Suppressor macrophage treated with lipopolysaccharide for 1 hour (primary cell): ENCODE measurements at regions not wholly inside any gene's neighbourhood (a gene's known extent, or its start where the extent isn't known, plus 50 kb on each side); places are given as distances from the start of the nearest gene placed in this dataset.

Source experiments
- DNase-seq, 3 donors: peaks; one replicate each; pipeline ENCODE4 v3.0.0-alpha.2; 2020 to 2022

DNA sequence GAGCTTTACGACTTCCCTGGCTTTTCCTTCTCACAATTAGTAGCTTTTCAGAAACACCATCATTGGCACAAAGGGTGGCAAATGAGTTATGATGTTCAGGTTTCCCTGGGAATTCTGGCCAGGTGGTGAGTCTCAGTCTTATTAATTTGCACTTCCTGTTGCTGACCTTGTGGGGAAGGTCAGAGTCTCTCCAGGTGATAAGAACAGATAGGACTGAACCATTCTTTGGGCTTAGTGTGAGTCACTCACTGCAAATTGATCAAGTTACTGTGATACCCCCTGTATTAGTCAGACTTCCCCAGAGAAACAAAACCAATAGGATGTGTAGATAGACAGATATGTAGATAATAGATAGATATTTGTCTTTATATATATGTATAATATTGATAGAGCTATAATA is 53.8 kb upstream of the RANBP3L start:
- no peak for DNase-seq

DNA sequence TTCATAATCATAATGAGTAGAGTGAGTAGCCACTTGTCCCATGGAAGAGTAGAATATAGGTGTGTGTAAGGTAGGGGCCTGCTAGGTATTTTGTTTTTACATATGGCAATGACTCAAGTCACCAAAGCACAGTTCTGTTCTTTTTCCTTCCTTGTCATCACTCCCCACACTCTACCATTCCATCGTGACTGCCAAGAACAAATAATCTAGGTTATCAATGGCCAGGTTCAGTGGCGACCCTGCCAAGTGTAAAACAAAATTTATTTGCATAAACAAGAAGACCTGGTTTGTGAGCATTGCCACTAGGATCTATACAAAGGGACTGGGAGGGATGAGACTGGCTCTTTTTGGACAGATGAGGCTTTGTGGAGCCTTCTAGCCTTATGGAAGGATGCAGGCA is 55.2 kb upstream of the RANBP3L start:
- DNase-seq: no peak

DNA sequence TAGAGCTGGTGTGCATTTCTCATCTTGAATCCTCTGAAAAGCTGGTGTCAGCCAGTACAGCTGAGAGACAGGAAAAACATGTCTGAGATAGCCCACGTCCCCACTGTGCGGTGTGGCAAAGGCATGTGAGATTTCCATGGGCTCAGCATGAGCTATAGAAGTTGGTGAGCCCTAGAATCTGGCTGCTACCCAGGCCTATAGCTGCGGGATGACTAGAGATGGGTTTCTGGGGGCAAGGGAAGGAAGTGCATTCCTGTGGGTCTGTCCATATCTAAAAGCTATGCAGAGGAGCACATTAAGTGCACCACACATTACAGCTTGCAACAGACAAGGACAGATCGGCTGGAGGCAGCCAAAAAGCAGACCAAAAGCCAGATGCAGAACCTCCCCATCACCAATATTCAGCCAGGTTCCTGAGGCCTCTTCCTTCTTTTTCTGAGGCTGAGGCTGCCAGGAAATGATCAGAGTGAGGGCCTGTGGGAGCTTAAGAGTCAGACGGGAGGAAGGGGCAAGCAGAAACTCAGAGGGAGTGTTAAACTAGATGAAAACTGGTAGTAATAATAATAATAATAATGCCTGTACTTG is 55.8 kb upstream of the RANBP3L start:
- DNase-seq: no peak

DNA sequence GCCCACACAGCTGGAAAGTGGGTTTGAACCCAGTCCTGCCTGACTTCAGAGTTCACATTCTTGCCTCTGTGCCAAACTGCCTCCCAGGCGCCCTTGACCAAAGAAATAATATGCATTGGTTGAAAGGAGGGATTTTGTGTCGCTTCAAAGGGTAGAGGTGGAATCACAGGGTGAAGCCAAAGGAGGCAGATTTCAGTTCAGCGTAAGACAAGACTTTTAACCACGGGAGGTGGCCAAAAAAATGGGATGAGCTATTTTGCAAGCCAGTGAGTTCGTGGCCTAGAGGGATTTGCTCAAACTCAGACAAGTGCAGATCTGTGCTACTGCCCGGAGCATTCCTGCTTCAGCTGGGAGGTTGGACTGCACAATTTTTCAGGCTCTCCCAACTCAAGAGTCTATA is 57.6 kb upstream of the RANBP3L start:
- DNase-seq: no peak

DNA sequence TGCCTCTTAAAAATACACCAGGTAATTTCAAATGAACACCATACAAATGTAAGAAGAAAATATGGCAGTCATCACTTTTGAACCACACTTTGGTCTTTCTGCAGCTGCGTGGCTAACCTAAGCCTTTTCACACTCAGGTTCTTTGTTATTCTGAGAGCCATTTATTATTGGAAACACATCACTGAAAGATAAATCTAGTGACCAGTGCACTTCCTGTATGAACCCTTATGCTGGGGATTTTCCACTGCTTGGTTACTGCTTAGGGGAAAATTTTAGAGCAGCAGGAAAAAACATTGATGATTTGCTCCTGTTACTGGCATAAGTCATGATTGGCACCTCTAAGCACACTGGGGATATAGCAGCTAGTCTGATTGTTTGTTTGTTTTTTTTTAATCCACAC is 58.6 kb upstream of the RANBP3L start:
- DNase-seq: peak; percentile 44 to 60 (median 56)

DNA sequence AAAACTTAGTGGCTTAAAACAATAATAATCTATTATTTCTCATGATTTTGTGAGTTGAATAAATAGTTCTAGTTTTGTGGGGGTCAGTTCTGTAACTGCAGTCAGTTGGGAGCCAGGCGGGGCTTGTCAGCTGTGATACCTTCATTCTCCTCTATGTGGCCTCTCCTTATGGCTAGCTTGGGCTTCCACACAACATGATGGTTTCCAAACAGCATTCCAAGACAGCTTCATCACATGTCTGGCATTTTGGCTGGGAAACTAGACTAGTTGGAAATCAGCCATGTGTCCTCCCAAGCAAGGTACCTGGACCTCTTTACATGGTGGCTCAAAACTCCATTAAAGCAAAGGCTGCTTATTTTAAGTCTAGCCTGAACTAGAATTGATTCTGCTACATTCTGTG is 61.4 kb upstream of the RANBP3L start:
- DNase-seq: no peak

DNA sequence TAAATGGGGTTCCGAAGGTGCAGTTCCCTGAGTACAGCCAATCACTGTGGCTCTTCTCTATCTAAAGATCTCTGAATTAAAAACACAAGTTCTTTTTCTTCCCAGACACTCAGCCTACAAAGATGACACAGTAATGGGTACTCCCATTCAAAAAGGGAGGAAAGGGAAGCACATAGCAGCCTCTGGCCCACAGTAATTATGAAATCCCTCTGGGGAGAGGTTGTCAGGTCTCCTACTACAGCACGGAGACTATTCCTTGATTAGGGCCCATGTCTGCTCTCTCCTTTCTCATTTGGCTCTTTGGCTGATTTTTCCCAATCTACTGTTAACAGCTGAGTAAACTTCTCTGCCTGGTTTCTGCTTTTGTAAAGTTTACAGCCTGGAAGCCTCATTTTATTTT is 62.0 kb upstream of the RANBP3L start:
- DNase-seq: peak; percentile 6 to 25 (median 13)

DNA sequence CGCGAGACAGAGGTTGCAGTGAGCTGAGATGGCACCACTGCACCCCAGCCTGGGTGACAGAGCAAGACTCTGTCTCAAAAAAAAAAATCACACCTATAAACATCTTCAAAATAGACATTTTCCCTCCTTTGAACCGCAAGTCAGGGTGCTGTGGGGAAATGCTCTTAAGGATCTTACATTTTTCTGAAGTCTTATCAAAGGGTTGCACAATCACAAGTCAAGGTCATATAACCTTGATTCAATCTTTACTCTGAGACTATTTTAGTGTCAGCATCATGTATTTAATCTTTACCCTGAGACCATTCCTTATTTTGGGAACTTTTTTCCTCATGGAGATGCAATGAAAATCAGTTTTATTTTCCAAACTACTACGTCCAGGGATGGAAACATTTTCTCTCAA is 62.8 kb upstream of the RANBP3L start:
- DNase-seq: no peak

DNA sequence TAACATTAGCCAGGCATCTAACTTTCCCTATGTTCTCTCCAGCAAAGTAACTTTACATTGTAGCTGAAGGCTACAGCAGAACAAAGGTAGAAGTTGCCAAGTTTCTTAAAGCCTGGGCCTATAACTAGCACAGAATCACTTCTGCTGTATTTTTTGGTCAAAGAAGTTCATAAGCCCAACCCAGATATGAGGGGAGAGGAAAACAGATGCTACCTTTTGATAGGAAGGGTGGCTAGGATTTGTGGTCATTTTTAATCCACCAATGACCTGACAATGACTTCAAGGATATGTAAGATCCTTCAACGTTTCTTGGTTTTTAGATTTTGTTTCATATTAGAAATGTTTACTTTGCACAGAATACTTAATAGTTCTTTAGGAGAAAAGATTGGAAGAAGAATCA is 64.2 kb upstream of the RANBP3L start:
- no peak for DNase-seq

DNA sequence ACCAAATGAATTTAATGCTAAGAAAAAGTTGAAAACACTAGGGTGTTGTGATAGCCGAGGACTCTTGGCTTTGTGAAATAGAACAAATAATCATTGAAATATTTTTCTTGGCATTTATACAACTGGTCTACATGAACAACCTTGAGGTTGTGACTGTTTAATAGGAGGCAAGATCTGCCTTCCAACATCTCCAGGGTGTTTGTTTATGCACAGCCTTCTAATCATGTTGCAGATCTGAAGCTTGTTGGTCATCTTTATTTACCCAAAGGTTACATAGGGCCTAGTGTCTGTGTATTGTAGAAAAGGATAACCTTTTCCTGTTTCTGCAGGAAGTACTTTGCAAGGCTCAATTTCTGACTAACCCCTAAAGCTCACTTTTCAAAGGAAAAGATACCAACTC is 65.2 kb upstream of the RANBP3L start:
- DNase-seq: no peak

DNA sequence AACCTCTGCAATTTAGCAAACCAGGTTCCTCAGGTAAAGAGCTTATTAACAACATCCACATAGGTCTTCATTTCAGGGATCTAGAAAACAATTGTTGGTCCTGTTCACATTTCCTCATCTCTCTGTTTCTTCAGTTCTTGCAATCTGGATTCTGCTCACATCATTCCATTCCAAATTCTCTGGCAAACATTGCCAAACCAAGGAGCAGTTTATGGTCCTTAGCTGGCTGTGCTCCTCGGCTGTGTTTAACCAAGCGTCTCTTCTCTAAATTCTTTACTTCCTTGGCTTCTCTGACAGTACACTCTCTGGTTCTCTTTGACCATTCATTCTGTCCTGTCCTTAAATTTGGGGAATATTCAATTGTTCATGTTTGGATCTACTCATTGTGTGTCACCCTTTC is 65.8 kb upstream of the RANBP3L start:
- no peak for DNase-seq

DNA sequence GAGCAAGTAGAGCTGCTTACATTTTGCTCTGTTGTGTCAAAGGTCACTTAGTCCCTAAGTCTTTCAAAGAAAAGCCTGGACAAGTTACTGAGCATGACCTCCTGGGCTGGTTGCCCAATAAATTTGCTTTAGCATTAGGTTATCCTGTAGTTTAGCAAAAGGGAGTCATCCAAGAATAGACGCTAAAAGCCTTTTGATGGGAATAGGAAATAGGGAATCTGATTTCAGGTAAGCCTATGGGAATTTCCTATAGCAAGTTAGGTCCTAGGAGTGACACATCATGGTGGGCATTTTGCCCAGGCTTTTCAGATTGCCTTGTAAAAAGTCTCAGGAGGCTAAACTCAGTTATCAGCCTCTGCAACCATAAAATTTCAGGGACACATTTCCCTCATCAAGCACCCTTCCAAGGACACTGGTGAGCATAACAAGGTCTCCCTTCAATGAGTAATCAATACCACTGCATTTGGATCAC is 67.6 kb upstream of the RANBP3L start:
- no peak for DNase-seq

DNA sequence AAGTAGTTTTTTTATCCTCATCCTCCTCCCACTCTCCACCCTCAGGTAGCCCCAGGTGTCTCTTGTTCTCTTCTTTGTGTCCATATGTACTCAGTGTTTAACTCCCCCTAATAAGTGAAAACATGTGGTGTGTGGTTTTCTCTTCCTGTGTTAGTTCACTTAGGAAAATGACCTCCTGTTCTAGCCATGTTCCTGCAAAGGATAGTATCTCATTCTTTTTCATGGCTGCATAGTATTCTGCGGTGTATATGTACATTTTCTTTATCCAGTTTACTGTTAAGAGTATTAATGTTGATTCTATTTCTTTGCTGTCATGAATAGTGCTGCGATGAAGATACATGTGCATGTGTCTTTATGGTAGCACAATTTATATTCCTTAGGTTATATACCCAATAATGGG is 68.4 kb upstream of the RANBP3L start:
- DNase-seq: no peak

DNA sequence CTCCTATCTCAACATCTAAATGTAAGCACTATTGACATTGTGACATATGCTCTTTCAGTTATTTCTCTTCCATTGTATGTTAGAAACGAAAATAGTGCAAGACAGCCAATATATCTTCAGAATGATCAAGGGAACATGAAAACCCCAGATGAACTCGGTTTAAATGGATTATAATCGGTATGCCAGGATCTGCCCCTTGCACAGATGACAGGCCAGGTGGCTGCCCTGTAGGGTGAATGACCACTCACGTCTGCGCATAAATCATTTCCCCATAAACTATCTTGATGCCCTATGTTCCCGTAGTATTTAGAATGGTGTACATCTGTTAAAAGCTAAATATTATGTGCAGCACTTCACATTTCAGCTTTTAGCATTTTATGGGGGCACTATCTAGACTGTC is 69.7 kb upstream of the RANBP3L start:
- no peak for DNase-seq

DNA sequence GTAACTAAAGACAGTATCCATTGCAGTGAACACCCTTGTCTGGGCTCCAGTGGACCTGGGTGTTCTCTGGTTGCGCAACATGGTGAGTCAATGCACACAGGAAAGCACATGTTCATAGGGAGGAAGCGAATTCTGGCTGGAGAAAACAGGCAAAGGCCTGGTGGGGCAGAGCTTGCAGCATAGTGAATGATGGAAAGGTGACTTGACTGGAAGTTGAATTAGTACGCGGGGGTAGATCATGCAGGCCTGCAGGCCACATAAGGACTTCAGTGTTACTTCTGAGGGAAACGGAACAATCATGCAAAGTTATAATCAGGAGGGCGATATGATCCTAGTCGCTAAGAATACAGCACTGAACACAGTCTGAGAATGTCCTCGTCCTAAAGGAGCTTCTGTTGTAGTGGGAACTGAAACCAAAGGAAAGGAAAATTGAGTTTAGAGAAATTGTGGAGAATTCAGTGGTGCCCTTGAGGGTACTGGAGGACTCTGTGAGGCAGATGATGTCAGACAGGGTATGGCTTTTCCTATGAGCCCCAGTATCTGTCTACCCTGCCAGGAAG is 71.9 kb upstream of the RANBP3L start:
- peak; percentile 90 to 96 (median 95) for DNase-seq

DNA sequence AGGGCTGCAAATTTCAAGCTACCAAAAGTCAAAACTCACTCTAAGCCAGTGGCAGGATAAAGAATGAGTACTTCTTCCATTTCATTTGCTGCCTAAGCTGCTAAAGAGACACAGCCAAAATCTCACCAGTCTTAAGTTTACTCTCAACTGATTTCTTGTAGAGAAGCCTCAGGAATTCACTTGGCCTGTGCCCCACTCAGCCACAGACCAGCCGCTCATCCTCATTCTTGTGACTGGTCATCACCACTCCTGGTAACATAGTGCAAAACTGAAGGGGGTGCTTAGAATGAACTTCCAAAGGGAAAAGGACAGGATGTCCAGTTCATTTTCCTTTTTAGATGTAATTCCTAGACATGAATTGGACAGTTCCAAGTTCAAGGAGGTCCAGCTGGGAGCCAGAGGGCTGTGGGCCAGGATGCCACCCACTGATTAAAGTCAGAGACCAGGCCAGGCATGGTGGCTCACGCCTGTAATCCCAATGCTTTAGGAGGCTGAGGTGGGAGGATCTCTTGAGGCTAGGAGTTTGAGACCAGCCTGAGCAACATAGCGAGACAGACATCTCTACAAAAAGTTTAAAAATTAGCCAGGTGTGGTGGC is 72.7 kb upstream of the RANBP3L start:
- no peak for DNase-seq

DNA sequence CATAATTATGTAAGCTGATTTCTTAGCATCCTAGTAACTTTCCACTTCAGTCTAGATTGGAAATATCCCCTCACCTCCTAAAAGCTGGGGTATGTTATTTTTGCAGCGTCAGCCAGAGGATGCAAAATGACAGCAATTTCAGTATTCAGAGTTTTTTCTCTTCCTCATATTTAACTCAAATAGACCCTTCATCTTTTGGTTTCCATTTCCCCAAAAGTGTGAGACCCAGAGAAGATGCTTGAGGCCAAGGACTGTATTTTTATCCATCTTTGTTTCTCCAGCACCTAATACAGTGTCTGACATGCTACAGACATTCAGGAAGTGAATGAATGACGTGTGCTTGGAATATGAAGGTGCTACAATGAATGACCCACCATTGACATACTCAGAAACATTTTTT is 75.5 kb upstream of the RANBP3L start:
- DNase-seq: peak in 1 of 3 donors; percentile 44

DNA sequence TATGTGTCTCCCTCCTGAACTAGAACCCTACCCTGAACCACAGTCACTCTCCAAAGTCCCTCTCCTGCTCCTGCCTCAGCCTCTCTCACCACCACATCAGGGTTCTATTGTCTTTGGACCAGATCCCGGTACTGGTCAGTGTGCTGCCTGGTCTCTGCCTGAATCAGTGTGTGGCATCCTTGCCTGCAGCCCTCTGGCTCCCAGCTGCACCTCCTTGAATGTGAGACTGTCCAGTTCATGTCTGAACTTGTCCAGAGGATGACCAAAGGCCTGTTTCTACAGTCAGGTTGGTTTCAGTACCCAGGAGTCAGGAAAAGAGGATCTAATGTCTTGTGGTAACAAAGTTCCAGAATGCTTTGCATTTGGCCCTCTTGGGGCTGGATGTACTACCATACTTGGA is 76.8 kb upstream of the RANBP3L start:
- DNase-seq: no peak

DNA sequence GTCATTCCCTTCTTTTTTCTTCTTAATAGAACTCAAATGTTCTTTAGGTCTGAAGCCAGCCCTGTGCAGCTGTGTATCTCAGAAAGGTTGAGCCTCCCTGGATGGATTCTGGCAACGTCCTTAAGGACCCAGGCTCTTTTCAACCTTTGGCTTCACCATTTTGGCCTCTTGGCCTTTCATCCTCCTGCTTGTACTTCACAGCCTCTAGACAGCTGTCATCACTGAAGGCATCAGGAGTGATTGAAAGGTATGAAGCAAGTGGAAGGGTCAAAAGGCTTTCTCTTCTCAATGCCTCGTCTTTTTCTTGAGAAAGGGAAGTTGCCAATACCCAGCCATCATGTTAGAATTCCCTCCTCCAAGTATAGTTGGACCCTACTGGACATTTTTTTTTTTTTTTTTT is 81.2 kb upstream of the RANBP3L start:
- DNase-seq: no peak

DNA sequence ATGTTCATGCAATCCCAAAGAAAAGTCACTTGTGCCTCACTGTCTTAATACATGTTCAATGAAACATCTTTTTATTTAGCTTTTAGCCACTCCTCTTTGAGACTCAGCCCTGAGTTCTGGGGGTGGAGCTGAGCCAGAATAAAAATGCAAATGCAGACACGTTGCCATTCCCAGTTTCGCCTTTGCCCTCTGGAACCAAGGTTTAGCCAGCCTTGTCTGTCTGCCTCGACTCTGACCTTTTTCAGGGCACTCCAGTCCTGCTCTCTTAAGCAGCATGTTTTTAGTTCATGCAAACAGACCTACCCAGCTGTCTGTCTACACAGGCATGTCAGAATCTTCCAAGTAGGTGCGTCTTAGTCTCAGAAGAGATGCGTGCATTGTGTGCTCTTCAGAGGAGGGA is 82.2 kb upstream of the RANBP3L start:
- no peak for DNase-seq

DNA sequence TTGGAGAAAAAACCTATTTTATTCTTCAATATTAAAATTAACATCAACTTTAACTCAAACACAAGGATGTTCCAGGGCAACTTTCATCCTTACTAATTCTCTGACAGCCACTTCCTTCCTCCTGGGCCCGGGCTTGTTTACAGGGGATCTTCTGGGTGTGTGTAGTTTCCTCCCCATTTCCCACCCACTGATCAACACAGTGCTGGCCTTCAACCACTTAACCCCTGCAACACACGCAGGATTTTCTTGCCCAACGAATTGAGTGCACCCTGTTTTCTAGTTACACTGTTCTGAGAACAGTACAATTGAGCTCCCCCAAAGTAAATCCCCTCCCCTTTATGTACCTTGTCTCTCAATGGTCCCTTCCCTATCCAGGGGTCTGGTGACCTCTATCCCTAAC is 83.1 kb upstream of the RANBP3L start:
- peak; percentile 22 to 33 (median 27) for DNase-seq

DNA sequence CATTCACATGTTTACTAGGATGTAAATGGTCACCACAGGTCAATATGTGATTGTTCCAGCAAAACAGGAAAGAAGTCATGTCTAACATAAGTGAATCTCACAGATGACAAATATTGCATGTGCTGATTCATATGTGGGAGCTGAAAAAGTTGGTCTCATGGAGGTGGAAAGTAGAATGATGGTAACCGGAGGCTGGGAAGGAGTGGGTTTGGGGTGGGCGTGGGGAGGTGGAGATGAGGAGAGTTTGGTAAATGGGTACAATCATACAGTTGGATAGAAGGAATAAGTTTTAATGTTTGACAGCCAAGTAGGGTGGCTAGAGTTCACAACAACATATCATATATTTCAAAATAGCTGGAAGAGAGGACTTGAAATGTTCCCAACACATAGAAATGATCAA is 83.8 kb upstream of the RANBP3L start:
- DNase-seq: peak in 1 of 3 donors; percentile 42

DNA sequence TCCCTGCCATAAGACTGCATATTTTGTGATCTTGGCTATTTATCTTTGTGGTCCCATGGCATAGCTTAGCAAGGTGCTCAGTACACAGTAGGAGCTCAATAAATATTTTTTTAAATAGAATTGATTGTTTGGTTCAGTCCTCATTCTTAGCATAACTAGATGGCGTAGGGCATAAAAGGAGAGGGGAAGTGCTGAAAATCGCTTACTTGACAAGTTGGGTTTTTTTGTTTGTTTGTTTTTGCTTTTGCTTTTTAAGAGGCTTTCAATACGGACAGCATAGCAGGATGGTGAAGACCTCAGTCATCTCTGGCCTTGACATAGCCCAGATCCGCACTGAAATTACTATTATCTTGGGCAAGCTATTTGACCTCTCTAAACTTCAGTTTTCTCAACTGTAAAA is 86.6 kb upstream of the RANBP3L start:
- DNase-seq: no peak

DNA sequence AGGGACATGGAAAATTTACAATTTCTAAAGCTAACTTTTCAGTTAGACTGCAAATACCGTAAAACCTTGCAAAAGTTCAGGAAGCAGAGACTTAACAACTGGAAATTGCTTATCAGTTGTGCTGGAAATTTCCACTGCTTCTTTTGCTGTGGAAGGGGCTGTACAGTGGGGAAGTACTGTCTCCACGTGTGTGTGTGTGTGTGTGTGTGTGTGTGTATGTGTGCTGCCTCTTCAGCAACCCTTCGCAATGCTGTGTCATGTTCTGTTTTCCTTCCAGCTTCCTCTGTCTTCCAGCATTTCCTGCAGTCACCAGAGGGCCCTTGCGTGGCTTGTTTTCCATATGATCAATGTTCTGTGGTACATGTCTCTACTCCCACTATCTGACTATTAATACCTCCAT is 87.5 kb upstream of the RANBP3L start:
- DNase-seq: peak; percentile 82 to 88 (median 87)

DNA sequence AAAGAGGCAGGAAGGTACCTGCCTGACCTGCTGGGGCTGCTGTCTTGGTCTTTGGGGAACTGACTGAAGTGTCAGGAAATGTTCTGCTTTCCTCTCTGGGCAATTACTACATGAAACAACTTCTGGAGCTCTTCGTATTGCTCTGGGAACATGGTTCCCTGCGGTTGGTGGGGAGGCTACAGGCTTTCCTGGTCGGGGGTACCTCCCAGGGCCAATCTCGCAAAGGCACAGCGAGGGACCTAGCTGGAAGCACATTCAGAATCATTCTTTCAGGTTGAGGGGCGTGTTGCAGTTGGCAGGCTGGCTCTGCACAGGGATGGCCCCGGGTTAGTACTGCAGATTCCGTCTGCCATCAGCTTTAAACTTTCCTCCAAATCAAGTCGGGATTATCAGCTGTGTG is 88.9 kb upstream of the RANBP3L start:
- no peak for DNase-seq
